HEK293T (cell line): ENCODE measurements at regions not wholly inside any gene's neighbourhood (a gene's known extent, or its start where the extent isn't known, plus 50 kb on each side); places are given as distances from the start of the nearest gene placed in this dataset.

Experiments used
- BHLHE40 ChIP-seq: fragments of 450-650 bp; IDR thresholded peaks from 2 replicates; pipeline ENCODE4 v1.6.1; 2016; ENCODE audit warnings: mild to moderate bottlenecking, moderate library complexity, borderline replicate concordance
- FOXA1 ChIP-seq: fragments of 450-650 bp; IDR thresholded peaks from 2 replicates; pipeline ENCODE4 v1.6.1; 2016; ENCODE audit warnings: mild to moderate bottlenecking
- FOXK2 ChIP-seq: fragments of 450-650 bp; IDR thresholded peaks from 2 replicates; pipeline ENCODE4 v1.6.1; 2016; ENCODE audit warnings: mild to moderate bottlenecking
- FOXM1 ChIP-seq: fragments of 450-650 bp; IDR thresholded peaks from 2 replicates; pipeline ENCODE4 v1.6.1; 2017; ENCODE audit warnings: mild to moderate bottlenecking, borderline replicate concordance
- HDGF ChIP-seq: fragments of 450-650 bp; IDR thresholded peaks from 2 replicates; pipeline ENCODE4 v1.6.1; 2017; ENCODE audit warnings: antibody characterized with exemption, borderline replicate concordance
- LEF1 ChIP-seq: fragments of 450-650 bp; IDR thresholded peaks from 2 replicates; pipeline ENCODE4 v1.6.1; 2017; ENCODE audit warnings: mild to moderate bottlenecking, borderline replicate concordance
- NFRKB ChIP-seq: fragments of 450-650 bp; IDR thresholded peaks from 2 replicates; pipeline ENCODE4 v1.6.1; 2016; ENCODE audit warnings: mild to moderate bottlenecking, moderate library complexity
- SP1 ChIP-seq: fragments of 450-650 bp; IDR thresholded peaks from 2 replicates; pipeline ENCODE4 v1.6.1; 2017
- SUZ12 ChIP-seq: fragments of 450-650 bp; IDR thresholded peaks from 2 replicates; pipeline ENCODE4 v1.6.1; 2016; ENCODE audit warnings: mild to moderate bottlenecking
- TARDBP ChIP-seq: fragments of 450-650 bp; IDR thresholded peaks from 2 replicates; pipeline ENCODE4 v1.6.1; 2016

GRCh38 chr11:87739261-87739660, 436.0 kb downstream of the RAB38 start:
- TF ChIP-seq FOXK2 (no peak), SUZ12 (no peak), LEF1 (no peak), FOXM1 (no peak), TARDBP (no peak), SP1 (no peak), HDGF (no peak), BHLHE40 (no peak), FOXA1 (no peak), NFRKB (no peak)
